HTR-8/SVneo (cell line): ENCODE measurements at regions not wholly inside any gene's neighbourhood (a gene's known extent, or its start where the extent isn't known, plus 50 kb on each side); places are given as distances from the start of the nearest gene placed in this dataset.
A peak's percentile ranks its signal among the peaks of the same experiment; 100 is the strongest.

Experiments
- DNase-seq: peaks from one replicate; pipeline ENCODE4 v3.0.0; 2011; ENCODE audit warnings: low spot score, mixed read lengths; ENCODE audit not compliant: insufficient read length
- FAIRE-seq: peaks from 2 replicates; lab custom pipeline; 2011; peaks lifted over from hg19 to GRCh38; lab: Jason Lieb, UNC

GRCh38 chr9:88235615-88236014, 97.3 kb upstream of the SPATA31C2 start:
- DNase-seq: no peak
- no peak for FAIRE-seq

GRCh38 chr9:88234114-88234513, 95.8 kb upstream of the SPATA31C2 start:
- no peak for FAIRE-seq
- no peak for DNase-seq

- FAIRE-seq (no peak), DNase-seq (no peak)
Measured at GRCh38 chr9:88233091-88233490, 94.8 kb upstream of the SPATA31C2 start.

- DNase-seq (no peak), FAIRE-seq (no peak)
Measured at GRCh38 chr9:88230612-88231011, 92.3 kb upstream of the SPATA31C2 start.

- DNase-seq (no peak), FAIRE-seq (no peak)
Measured at GRCh38 chr9:88229434-88229833, 91.2 kb upstream of the SPATA31C2 start.

- FAIRE-seq (no peak), DNase-seq (no peak)
Measured at GRCh38 chr9:88224938-88225337, 86.7 kb upstream of the SPATA31C2 start.

- DNase-seq (no peak), FAIRE-seq (no peak)
Measured at GRCh38 chr9:88221105-88221504, 82.8 kb upstream of the SPATA31C2 start.

GRCh38 chr9:88220652-88221051, 82.4 kb upstream of the SPATA31C2 start:
- no peak for FAIRE-seq
- DNase-seq: no peak

GRCh38 chr9:88219601-88220000, 81.3 kb upstream of the SPATA31C2 start:
- FAIRE-seq (no peak), DNase-seq (no peak)

- DNase-seq: peak; percentile 10
- no peak for FAIRE-seq
Measured at GRCh38 chr9:88218726-88219125, 80.5 kb upstream of the SPATA31C2 start.

- FAIRE-seq: no peak
- no peak for DNase-seq
Measured at GRCh38 chr9:88216126-88216995, 78.1 kb upstream of the SPATA31C2 start.

GRCh38 chr9:88215196-88216125, 77.2 kb upstream of the SPATA31C2 start:
- FAIRE-seq: no peak

GRCh38 chr9:88202321-88202720, 64.0 kb upstream of the SPATA31C2 start:
- FAIRE-seq (no peak), DNase-seq (no peak)

More at GRCh38 chr9:88215196-88216125, 77.2 kb upstream of the SPATA31C2 start:
- DNase-seq: no peak

GRCh38 chr9:88198341-88198807, 60.1 kb upstream of the SPATA31C2 start:
- DNase-seq (peak; percentile 38), FAIRE-seq (no peak)

GRCh38 chr9:88197781-88198340, 59.6 kb upstream of the SPATA31C2 start:
- DNase-seq (peak; percentile 54), FAIRE-seq (no peak)

GRCh38 chr9:88197016-88197415, 58.7 kb upstream of the SPATA31C2 start:
- FAIRE-seq: no peak
- DNase-seq: no peak

- DNase-seq (no peak), FAIRE-seq (no peak)
Measured at GRCh38 chr9:88196142-88196790, 58.0 kb upstream of the SPATA31C2 start.

- DNase-seq (no peak), FAIRE-seq (no peak)
Measured at GRCh38 chr9:88193766-88194165, 55.5 kb upstream of the SPATA31C2 start.

GRCh38 chr9:88191456-88191855, 53.2 kb upstream of the SPATA31C2 start:
- DNase-seq: no peak
- no peak for FAIRE-seq

GRCh38 chr9:88189371-88189770, 51.1 kb upstream of the SPATA31C2 start:
- DNase-seq: no peak
- no peak for FAIRE-seq
